WI38 (cell line): ENCODE measurements at regions not wholly inside any gene's neighbourhood (a gene's known extent, or its start where the extent isn't known, plus 50 kb on each side); places are given as distances from the start of the nearest gene placed in this dataset.

Experiments
- H3K4me3 ChIP-seq: 2 replicates; pipeline ENCODE4 v1.5.1; 2011; ENCODE audit warnings: low read depth, mild to moderate bottlenecking, control low read depth, low read length
- TF ChIP-seq, protein P1 (sequence below): IDR thresholded peaks from 2 replicates; pipeline ENCODE4 v1.5.1; 2012; ENCODE audit warnings: low read depth, mild to moderate bottlenecking, control low read depth, low read length

DNA sequence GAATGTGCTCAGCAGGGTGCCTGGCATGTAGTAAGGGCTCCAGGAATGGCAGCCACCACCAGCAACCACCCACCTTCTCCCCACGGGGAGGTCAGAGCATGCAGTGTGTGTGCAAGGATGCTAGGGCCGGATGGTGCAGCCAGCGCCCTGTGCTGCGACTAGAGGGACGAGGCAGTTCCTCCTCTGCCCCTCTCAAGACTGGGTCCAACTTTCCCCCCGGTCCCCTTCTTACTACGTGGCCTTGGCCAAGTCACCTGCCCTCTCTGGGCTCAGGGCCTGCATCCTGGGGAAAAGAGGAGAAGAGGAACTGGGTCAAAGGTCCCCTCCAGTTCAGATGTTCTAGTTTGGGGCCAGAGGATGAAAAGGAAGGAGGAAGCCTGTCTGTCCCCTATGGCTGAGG is 71.6 kb upstream of the TARDBP start:
- TF ChIP-seq, protein P1, sequence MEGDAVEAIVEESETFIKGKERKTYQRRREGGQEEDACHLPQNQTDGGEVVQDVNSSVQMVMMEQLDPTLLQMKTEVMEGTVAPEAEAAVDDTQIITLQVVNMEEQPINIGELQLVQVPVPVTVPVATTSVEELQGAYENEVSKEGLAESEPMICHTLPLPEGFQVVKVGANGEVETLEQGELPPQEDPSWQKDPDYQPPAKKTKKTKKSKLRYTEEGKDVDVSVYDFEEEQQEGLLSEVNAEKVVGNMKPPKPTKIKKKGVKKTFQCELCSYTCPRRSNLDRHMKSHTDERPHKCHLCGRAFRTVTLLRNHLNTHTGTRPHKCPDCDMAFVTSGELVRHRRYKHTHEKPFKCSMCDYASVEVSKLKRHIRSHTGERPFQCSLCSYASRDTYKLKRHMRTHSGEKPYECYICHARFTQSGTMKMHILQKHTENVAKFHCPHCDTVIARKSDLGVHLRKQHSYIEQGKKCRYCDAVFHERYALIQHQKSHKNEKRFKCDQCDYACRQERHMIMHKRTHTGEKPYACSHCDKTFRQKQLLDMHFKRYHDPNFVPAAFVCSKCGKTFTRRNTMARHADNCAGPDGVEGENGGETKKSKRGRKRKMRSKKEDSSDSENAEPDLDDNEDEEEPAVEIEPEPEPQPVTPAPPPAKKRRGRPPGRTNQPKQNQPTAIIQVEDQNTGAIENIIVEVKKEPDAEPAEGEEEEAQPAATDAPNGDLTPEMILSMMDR: no peak
- H3K4me3 ChIP-seq: no peak overlapping the region

DNA sequence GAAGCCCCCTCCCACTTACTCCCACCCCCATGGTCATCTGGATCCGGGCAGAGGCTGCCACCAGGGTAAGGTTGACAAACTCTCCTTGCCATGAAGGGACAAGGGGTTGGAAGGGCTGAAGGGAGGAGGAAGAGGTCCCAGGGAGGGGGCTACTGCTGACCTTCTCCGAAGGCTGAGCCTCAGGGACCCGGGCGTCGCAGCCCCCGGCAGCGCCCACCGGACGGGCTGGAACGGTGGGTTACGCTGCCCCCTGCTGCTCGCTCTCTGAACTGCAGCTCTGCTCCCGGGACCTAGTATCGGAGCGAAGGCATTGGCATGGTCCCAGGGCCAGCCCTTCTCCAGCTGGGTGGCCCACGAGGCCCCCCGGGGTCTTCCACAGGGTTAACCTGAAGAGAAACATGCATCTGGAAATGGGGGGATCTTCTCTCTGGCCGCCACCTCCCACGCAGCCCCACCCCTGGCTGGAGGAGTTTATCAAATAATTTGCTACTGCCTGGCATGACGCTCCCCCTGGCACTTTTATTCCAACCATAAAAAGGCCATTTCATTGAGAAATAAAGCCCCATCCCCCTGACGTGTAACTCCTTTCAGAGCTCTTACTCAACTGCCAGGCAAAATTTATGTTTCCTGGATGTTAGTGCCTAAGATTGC is 70.4 kb upstream of the TARDBP start:
- TF ChIP-seq, protein P1: peak; percentile 98
- no peak overlapping the region for H3K4me3 ChIP-seq

DNA sequence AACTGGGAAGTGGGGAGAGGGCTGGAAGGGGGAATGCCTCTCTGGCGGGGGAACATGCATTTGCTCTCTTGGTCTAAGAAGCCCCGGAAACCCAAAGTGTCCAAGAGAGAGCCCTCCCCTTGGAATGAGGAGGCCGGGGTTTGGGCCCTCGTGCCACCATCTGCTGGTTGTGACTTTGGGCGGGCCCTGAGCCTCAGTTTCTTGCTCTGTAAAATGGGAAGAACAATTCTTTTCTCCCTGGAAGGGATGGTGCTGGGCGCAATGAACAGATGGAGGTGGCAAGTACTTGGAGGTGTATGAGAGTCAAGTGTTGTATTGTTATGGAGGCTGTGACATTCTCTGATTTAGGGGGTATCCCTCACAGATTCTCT is 69.9 kb upstream of the TARDBP start:
- TF ChIP-seq, protein P1: no peak
- H3K4me3 ChIP-seq: no peak overlapping the region

DNA sequence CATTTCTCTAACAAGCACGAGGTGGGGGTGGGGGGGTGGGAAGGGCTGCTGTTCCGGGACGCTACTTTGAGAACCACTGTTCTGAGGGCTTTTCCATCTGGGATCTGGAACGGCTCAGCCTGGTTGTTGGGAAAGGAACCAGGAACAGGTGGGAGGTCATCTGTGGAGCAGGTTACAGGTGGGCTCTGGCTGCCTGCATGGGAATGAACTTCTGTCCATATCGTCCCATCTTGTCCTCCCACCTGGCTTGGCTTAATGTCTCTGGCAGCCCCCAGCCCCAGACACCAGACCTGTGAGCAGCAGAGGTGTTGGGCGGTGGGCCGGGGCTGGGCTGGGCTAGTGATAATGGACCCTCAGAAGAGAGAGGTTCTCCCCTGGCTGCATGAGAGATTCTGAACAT is 69.4 kb upstream of the TARDBP start:
- H3K4me3 ChIP-seq: no peak overlapping the region
- TF ChIP-seq, protein P1: no peak

DNA sequence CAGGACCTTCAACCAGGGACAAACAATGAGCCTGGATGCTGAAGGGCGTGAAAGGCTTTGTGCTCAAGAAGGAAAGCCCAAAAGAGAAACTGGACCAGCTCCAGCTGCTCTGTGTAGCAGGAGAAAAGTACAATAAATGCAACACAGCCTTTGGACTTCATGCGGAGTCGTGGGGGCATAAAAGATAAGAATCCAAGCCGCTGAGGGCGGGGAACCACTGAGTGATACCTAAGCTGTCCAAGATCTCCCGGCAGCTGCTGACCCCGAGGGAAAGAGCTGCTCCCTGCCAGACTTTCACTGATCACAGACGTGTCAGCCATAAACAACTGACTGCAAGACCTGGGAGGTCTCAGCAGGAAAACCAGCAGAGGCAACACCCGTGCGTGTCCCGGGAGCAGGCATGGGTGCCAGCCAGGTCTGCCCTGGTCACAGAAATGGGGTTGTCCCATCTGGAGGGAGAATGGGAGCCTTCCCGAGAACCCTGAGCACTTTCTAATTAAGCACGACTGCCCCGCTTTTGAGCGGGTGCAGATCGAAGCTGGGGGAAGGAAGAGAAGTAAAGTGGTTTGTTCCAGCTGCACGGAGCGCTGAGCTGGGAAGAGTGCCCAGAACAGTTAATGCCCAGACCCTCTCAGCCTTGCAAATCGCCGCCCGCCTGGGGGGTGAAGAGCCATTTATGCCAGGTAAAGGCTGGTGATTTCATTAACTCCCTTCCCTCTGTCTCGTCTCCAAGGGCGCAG is 68.3 kb upstream of the TARDBP start:
- H3K4me3 ChIP-seq: peak overlapping the region; percentile 41
- TF ChIP-seq, protein P1: no peak

DNA sequence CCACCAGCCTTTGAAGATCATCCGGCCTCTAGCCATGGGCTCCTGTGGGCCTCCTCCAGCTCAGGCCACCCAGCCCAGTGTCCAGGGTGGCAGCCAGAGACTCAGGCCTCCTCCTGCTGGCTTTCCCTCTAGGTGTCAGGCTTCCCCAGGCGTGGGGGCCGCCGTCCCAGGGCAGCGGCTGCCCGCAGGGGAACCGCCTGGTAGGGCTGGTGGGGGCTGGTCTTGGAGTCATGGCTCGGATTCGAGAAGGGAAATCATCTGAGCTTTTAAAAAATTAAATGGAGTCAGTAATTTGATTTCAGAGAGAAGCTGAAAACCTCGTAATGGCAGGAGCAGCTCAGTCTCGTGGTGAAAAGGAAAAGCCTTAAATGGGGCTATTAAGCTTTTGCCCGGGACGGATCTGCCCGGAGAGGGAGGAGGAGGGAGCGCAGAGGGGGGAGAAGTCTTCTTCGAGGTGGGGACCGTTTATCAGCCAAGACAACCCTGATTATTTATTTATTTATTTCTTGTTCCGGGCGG is 66.4 kb upstream of the TARDBP start:
- TF ChIP-seq, protein P1: no peak
- no peak overlapping the region for H3K4me3 ChIP-seq

DNA sequence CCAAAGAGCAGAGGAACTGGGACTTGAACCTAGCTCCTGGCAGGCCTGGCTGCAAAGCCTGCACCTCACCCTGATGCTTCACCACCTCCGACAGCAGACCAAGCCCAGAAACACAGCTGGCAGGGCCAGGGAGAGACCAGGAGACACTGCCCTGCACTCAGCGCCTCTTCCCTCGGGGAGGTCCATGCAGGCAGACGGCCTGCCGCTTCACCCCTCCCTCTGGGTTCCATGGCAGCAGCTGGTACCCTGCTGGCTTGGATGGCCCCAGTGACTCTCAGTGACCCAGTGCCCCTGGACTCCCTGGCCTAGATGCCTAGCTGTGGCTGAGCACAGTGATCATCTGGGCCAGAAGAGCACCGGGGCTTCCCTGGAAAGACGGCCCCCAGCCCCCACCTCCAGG is 65.3 kb upstream of the TARDBP start:
- TF ChIP-seq, protein P1: no peak

More for the DNA sequence above, 65.3 kb upstream of the TARDBP start:
- no peak overlapping the region for H3K4me3 ChIP-seq
